H1 (cell line): ENCODE measurements at regions not wholly inside any gene's neighbourhood (a gene's known extent, or its start where the extent isn't known, plus 50 kb on each side); places are given as distances from the start of the nearest gene placed in this dataset.

ENCODE experiments used
- ATF3 ChIP-seq: IDR thresholded peaks from 2 replicates; pipeline ENCODE4 v1.6.1; 2011; ENCODE audit warnings: low read depth, mild to moderate bottlenecking, low read length; ENCODE audit not compliant: insufficient read depth
- BACH1 ChIP-seq: IDR thresholded peaks from 2 replicates; pipeline ENCODE4 v1.6.1; 2012; ENCODE audit warnings: low read length, improper control_type of control experiment
- CBX5 ChIP-seq: fragments of 300-800, 300-1000 bp; sonication (generic); IDR thresholded peaks from 2 replicates; pipeline ENCODE4 v1.7.1; 2016; ENCODE audit warnings: antibody characterized with exemption, low read length, low read depth
- CHD2 ChIP-seq: IDR thresholded peaks from 2 replicates; pipeline ENCODE4 v1.6.1; 2012; ENCODE audit warnings: low read length, improper control_type of control experiment
- CTCF ChIP-seq, 3 experiments: IDR thresholded peaks; 1 replicate in 2 of 3; 2 replicates in 1 of 3; pipeline versions ENCODE4 v1.5.1 to v1.6.1; 2011; ENCODE audit warnings: low read length in 3 of 3, mild to moderate bottlenecking in 3 of 3, inconsistent platforms in 2 of 3, low read depth in 1 of 3, moderate library complexity in 1 of 3; ENCODE audit not compliant: insufficient read depth in 1 of 3; ENCODE audit errors: control extremely low read depth in 1 of 3
- KDM4A ChIP-seq: IDR thresholded peaks from one replicate; pipeline ENCODE4 v1.7.1; 2012; ENCODE audit warnings: low read depth, mild to moderate bottlenecking, moderate library complexity, low read length, inconsistent platforms; ENCODE audit not compliant: severe bottlenecking
- KDM5A ChIP-seq: fragments of 200-600 bp; IDR thresholded peaks from 2 replicates; pipeline ENCODE4 v1.7.1; 2012; ENCODE audit warnings: mild to moderate bottlenecking, low read length, inconsistent platforms, mixed read lengths
- POLR2A ChIP-seq, 2 experiments: IDR thresholded peaks; 1 replicate in 1 of 2; 2 replicates in 1 of 2; pipeline ENCODE4 v1.6.1; 2011; ENCODE audit warnings: low read depth in 2 of 2, low read length in 2 of 2, mild to moderate bottlenecking in 2 of 2; ENCODE audit errors: control extremely low read depth in 1 of 2
- POLR2AphosphoS5 ChIP-seq: IDR thresholded peaks from 2 replicates; pipeline ENCODE4 v1.6.1; 2011; ENCODE audit warnings: low read depth, low read length
- RAD21 ChIP-seq, 2 experiments: IDR thresholded peaks in 1 of 2; conservative IDR thresholded peaks in 1 of 2; 2 replicates each; pipeline ENCODE4 v1.6.1; 2011; ENCODE audit warnings: low read depth in 2 of 2, low read length in 2 of 2, improper control_type of control experiment in 1 of 2, inconsistent platforms in 1 of 2, mild to moderate bottlenecking in 1 of 2, moderate library complexity in 1 of 2
- SIN3A ChIP-seq, 2 experiments: IDR thresholded peaks in 1 of 2; conservative IDR thresholded peaks in 1 of 2; 2 replicates each; pipeline ENCODE4 v1.6.1; 2011 to 2012; ENCODE audit warnings: low read length in 2 of 2, improper control_type of control experiment in 1 of 2, low read depth in 1 of 2, mild to moderate bottlenecking in 1 of 2
- TAF1 ChIP-seq: IDR thresholded peaks from 2 replicates; pipeline ENCODE4 v1.6.1; 2011; ENCODE audit warnings: mild to moderate bottlenecking, low read depth, low read length

GRCh38 chr2:230636684-230637271, 75.9 kb upstream of the CAB39 start:
- TF ChIP-seq CTCF (IDR thresholded peaks at IDR 0.05; ENCODE audit: control extremely low read depth in 1 of 3, insufficient read depth in 1 of 3, low read depth in 1 of 3, low read length in 3 of 3) (no peak), POLR2AphosphoS5 (no peak), CHD2 (no peak), CBX5 (no peak), KDM4A (no peak), RAD21 (IDR thresholded peaks at IDR 0.05 in 1 of 2, conservative IDR thresholded peaks at IDR 0.05 in 1 of 2; ENCODE audit: low read depth in 2 of 2, low read length in 2 of 2) (no peak), TAF1 (no peak), SIN3A (conservative IDR thresholded peaks at IDR 0.05 in 1 of 2, IDR thresholded peaks at IDR 0.05 in 1 of 2; ENCODE audit: low read depth in 1 of 2, low read length in 2 of 2) (no peak), KDM5A (no peak), POLR2A (IDR thresholded peaks at IDR 0.05; ENCODE audit: control extremely low read depth in 1 of 2, low read depth in 2 of 2, low read length in 2 of 2) (no peak), ATF3 (no peak), BACH1 (no peak)
